ENCODE measurements at regions not wholly inside any gene's neighbourhood (a gene's known extent, or its start where the extent isn't known, plus 50 kb on each side); places are given as distances from the start of the nearest gene placed in this dataset.

- Histone ChIP-seq H3K9me3 (ENCODE audit: insufficient read depth, low read length) (no peaks in the 10 kb centered on the region), H3K4me1 (ENCODE audit: insufficient read depth, insufficient read length) (peaks cover 4% of the 10 kb centered on the region), H3K27me3 (ENCODE audit: insufficient read depth, insufficient read length) (no peaks in the 10 kb centered on the region), H3K36me3 (ENCODE audit: insufficient read depth, insufficient read length, low read length) (no peaks in the 10 kb centered on the region), H3K4me3 (ENCODE audit: insufficient read length, low read depth) (no peak overlapping the region), H3K9ac (ENCODE audit: insufficient read length, low read depth) (no peak overlapping the region)
- no peak for DNase-seq (ENCODE audit: low read depth, low spot score)
- no peak for TF ChIP-seq ZNF274 (IDR thresholded peaks at IDR 0.05; ENCODE audit: low read depth, low read length)
- TF ChIP-seq YY1 (IDR thresholded peaks at IDR 0.05; ENCODE audit: insufficient read depth, insufficient read length): no peak
- no peak for TF ChIP-seq SUZ12 (IDR thresholded peaks at IDR 0.05; ENCODE audit: extremely low read depth, insufficient read depth, insufficient read length)
Measured at GRCh38 chr5:56516035-56516434, 282.9 kb upstream of the ANKRD55 start.

GRCh38 chr5:56515011-56515410 is 281.9 kb upstream of the ANKRD55 start:
- DNase-seq (ENCODE audit: low read depth, low spot score): no peak
- H3K4me1 ChIP-seq (ENCODE audit: insufficient read depth, insufficient read length): peaks cover 4% of the 10 kb centered on the region
- no peak overlapping the region for H3K4me3 ChIP-seq (ENCODE audit: insufficient read length, low read depth)
- no peak for TF ChIP-seq YY1 (IDR thresholded peaks at IDR 0.05; ENCODE audit: insufficient read depth, insufficient read length)
- no peak for TF ChIP-seq ZNF274 (IDR thresholded peaks at IDR 0.05; ENCODE audit: low read depth, low read length)
- TF ChIP-seq SUZ12 (IDR thresholded peaks at IDR 0.05; ENCODE audit: extremely low read depth, insufficient read depth, insufficient read length): no peak
- H3K27me3 ChIP-seq (ENCODE audit: insufficient read depth, insufficient read length): no peaks in the 10 kb centered on the region
- H3K9me3 ChIP-seq (ENCODE audit: insufficient read depth, low read length): no peaks in the 10 kb centered on the region
- no peaks in the 10 kb centered on the region for H3K36me3 ChIP-seq (ENCODE audit: insufficient read depth, insufficient read length, low read length)
- H3K9ac ChIP-seq (ENCODE audit: insufficient read length, low read depth): no peak overlapping the region

GRCh38 chr5:56514245-56514644 is 281.1 kb upstream of the ANKRD55 start:
- Histone ChIP-seq H3K36me3 (ENCODE audit: insufficient read depth, insufficient read length, low read length) (no peaks in the 10 kb centered on the region), H3K4me1 (ENCODE audit: insufficient read depth, insufficient read length) (peaks cover 4% of the 10 kb centered on the region), H3K4me3 (ENCODE audit: insufficient read length, low read depth) (no peak overlapping the region), H3K9ac (ENCODE audit: insufficient read length, low read depth) (no peak overlapping the region), H3K9me3 (ENCODE audit: insufficient read depth, low read length) (no peaks in the 10 kb centered on the region), H3K27me3 (ENCODE audit: insufficient read depth, insufficient read length) (no peaks in the 10 kb centered on the region)
- TF ChIP-seq YY1 (IDR thresholded peaks at IDR 0.05; ENCODE audit: insufficient read depth, insufficient read length) (no peak), ZNF274 (IDR thresholded peaks at IDR 0.05; ENCODE audit: low read depth, low read length) (no peak), SUZ12 (IDR thresholded peaks at IDR 0.05; ENCODE audit: extremely low read depth, insufficient read depth, insufficient read length) (no peak)
- DNase-seq (ENCODE audit: low read depth, low spot score): no peak

- Histone ChIP-seq H3K36me3 (ENCODE audit: insufficient read depth, insufficient read length, low read length) (no peaks in the 10 kb centered on the region), H3K4me3 (ENCODE audit: insufficient read length, low read depth) (no peak overlapping the region), H3K27me3 (ENCODE audit: insufficient read depth, insufficient read length) (no peaks in the 10 kb centered on the region), H3K9me3 (ENCODE audit: insufficient read depth, low read length) (no peaks in the 10 kb centered on the region), H3K4me1 (ENCODE audit: insufficient read depth, insufficient read length) (peaks cover 4% of the 10 kb centered on the region), H3K9ac (ENCODE audit: insufficient read length, low read depth) (no peak overlapping the region)
- TF ChIP-seq YY1 (IDR thresholded peaks at IDR 0.05; ENCODE audit: insufficient read depth, insufficient read length): no peak
- DNase-seq (ENCODE audit: low read depth, low spot score): no peak
Measured at GRCh38 chr5:56513141-56513540, 280.0 kb upstream of the ANKRD55 start.

- TF ChIP-seq YY1 (IDR thresholded peaks at IDR 0.05; ENCODE audit: insufficient read depth, insufficient read length) (no peak), ZNF274 (IDR thresholded peaks at IDR 0.05; ENCODE audit: low read depth, low read length) (no peak), SUZ12 (IDR thresholded peaks at IDR 0.05; ENCODE audit: extremely low read depth, insufficient read depth, insufficient read length) (no peak)
- H3K4me3 ChIP-seq (ENCODE audit: insufficient read length, low read depth): no peak overlapping the region
- peaks cover 4% of the 10 kb centered on the region for H3K4me1 ChIP-seq (ENCODE audit: insufficient read depth, insufficient read length)
- no peaks in the 10 kb centered on the region for H3K27me3 ChIP-seq (ENCODE audit: insufficient read depth, insufficient read length)
- H3K9ac ChIP-seq (ENCODE audit: insufficient read length, low read depth): no peak overlapping the region
- DNase-seq (ENCODE audit: low read depth, low spot score): no peak
- H3K36me3 ChIP-seq (ENCODE audit: insufficient read depth, insufficient read length, low read length): no peaks in the 10 kb centered on the region
- H3K9me3 ChIP-seq (ENCODE audit: insufficient read depth, low read length): no peaks in the 10 kb centered on the region
Measured at GRCh38 chr5:56512313-56512996, 279.3 kb upstream of the ANKRD55 start.

- TF ChIP-seq SUZ12 (IDR thresholded peaks at IDR 0.05; ENCODE audit: extremely low read depth, insufficient read depth, insufficient read length) (no peak), ZNF274 (IDR thresholded peaks at IDR 0.05; ENCODE audit: low read depth, low read length) (no peak), YY1 (IDR thresholded peaks at IDR 0.05; ENCODE audit: insufficient read depth, insufficient read length) (no peak)
- H3K36me3 ChIP-seq (ENCODE audit: insufficient read depth, insufficient read length, low read length): no peaks in the 10 kb centered on the region
- H3K4me1 ChIP-seq (ENCODE audit: insufficient read depth, insufficient read length): peaks cover 4% of the 10 kb centered on the region
Measured at GRCh38 chr5:56511326-56511841, 278.3 kb upstream of the ANKRD55 start.

GRCh38 chr5:56508249-56508648 is 275.1 kb upstream of the ANKRD55 start:
- Histone ChIP-seq H3K4me1 (ENCODE audit: insufficient read depth, insufficient read length) (no peaks in the 10 kb centered on the region), H3K9ac (ENCODE audit: insufficient read length, low read depth) (no peak overlapping the region), H3K36me3 (ENCODE audit: insufficient read depth, insufficient read length, low read length) (no peaks in the 10 kb centered on the region), H3K9me3 (ENCODE audit: insufficient read depth, low read length) (no peaks in the 10 kb centered on the region), H3K4me3 (ENCODE audit: insufficient read length, low read depth) (no peak overlapping the region), H3K27me3 (ENCODE audit: insufficient read depth, insufficient read length) (no peaks in the 10 kb centered on the region)
- no peak for TF ChIP-seq ZNF274 (IDR thresholded peaks at IDR 0.05; ENCODE audit: low read depth, low read length)
- TF ChIP-seq SUZ12 (IDR thresholded peaks at IDR 0.05; ENCODE audit: extremely low read depth, insufficient read depth, insufficient read length): no peak
- no peak for TF ChIP-seq YY1 (IDR thresholded peaks at IDR 0.05; ENCODE audit: insufficient read depth, insufficient read length)
- DNase-seq (ENCODE audit: low read depth, low spot score): no peak

More at GRCh38 chr5:56511326-56511841, 278.3 kb upstream of the ANKRD55 start:
- H3K4me3 ChIP-seq (ENCODE audit: insufficient read length, low read depth): no peak overlapping the region
- no peaks in the 10 kb centered on the region for H3K9me3 ChIP-seq (ENCODE audit: insufficient read depth, low read length)
- DNase-seq (ENCODE audit: low read depth, low spot score): no peak
- no peak overlapping the region for H3K9ac ChIP-seq (ENCODE audit: insufficient read length, low read depth)
- no peaks in the 10 kb centered on the region for H3K27me3 ChIP-seq (ENCODE audit: insufficient read depth, insufficient read length)

Data from NT2/D1 (cell line).